ENCODE measurements at regions not wholly inside any gene's neighbourhood (a gene's known extent, or its start where the extent isn't known, plus 50 kb on each side); places are given as distances from the start of the nearest gene placed in this dataset.

DNA sequence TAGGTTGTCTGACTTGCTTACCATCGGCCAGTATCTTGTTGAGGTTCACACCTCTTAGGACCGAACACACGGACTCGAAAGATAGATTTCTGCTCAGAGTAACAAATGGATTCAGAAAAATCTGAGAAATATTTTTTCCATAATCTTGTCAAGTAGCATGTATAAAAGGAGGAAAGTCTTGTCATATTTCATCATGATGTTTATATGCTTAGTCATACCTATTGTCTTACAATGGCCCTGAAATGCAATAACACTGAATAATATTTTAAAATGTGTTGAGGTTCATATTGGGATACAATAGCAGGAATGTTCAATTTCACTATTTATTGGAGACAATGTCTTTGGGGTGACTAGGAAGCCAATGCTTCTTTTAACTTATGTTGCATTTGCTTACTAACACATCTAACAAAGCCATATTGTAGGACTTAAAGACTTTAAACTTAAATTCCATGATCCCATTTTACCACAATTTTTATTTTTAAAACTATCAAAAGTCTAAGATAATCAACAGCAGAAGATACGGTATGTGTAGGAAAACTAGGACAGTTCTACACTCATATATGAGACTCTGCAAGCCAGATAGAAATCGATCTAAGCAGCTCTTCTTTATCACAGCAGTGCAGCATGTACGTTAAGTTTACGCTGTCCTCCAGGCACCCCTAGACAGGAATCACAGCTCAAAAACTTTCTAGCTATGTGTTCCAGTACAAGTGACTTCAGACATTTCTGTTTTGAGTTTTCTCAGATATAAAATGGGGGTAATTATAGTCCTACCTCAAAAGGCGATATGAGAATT, 135.7 kb upstream of the CAV2 start:
- TF ChIP-seq EZH2 (IDR thresholded peaks at IDR 0.05; ENCODE audit: borderline replicate concordance, low read length), result no peak
- TF ChIP-seq, protein P1, sequence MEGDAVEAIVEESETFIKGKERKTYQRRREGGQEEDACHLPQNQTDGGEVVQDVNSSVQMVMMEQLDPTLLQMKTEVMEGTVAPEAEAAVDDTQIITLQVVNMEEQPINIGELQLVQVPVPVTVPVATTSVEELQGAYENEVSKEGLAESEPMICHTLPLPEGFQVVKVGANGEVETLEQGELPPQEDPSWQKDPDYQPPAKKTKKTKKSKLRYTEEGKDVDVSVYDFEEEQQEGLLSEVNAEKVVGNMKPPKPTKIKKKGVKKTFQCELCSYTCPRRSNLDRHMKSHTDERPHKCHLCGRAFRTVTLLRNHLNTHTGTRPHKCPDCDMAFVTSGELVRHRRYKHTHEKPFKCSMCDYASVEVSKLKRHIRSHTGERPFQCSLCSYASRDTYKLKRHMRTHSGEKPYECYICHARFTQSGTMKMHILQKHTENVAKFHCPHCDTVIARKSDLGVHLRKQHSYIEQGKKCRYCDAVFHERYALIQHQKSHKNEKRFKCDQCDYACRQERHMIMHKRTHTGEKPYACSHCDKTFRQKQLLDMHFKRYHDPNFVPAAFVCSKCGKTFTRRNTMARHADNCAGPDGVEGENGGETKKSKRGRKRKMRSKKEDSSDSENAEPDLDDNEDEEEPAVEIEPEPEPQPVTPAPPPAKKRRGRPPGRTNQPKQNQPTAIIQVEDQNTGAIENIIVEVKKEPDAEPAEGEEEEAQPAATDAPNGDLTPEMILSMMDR (IDR thresholded peaks at IDR 0.05; ENCODE audit: low read length), result no peak
